ENCODE measurements at regions not wholly inside any gene's neighbourhood (a gene's known extent, or its start where the extent isn't known, plus 50 kb on each side); places are given as distances from the start of the nearest gene placed in this dataset.

- DNase-seq (ENCODE audit: low spot score) (no peak), ATAC-seq (ENCODE audit: low FRiP score) (no peak)
- TF ChIP-seq, protein P1, sequence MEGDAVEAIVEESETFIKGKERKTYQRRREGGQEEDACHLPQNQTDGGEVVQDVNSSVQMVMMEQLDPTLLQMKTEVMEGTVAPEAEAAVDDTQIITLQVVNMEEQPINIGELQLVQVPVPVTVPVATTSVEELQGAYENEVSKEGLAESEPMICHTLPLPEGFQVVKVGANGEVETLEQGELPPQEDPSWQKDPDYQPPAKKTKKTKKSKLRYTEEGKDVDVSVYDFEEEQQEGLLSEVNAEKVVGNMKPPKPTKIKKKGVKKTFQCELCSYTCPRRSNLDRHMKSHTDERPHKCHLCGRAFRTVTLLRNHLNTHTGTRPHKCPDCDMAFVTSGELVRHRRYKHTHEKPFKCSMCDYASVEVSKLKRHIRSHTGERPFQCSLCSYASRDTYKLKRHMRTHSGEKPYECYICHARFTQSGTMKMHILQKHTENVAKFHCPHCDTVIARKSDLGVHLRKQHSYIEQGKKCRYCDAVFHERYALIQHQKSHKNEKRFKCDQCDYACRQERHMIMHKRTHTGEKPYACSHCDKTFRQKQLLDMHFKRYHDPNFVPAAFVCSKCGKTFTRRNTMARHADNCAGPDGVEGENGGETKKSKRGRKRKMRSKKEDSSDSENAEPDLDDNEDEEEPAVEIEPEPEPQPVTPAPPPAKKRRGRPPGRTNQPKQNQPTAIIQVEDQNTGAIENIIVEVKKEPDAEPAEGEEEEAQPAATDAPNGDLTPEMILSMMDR (IDR thresholded peaks at IDR 0.05) = no peak
These were observed 266.7 kb downstream of the CDH26 start for GRCh38 chr20:60224914-60225313.

DNA sequence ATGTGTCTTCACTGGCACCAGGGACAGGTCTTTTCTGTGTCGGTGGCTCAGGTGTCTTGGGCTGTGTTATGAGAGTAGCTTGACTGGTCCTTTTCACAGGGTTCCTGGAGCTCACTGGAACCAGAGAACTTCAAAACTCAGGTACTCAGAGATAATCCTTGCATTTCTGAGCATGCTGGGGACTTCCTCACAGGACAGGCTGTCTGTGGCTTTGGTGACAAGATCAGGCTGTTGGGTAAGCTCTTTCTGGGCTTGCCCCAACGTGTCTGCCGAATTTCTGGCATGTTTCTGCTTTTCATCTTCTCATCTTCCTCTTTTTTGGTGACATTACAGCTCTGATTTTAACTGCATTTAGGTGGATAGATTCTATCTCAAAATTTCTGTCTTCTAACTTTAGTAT, 270.0 kb downstream of the CDH26 start:
- TF ChIP-seq, protein P1 (IDR thresholded peaks at IDR 0.05) = no peak
- ATAC-seq (ENCODE audit: low FRiP score) = no peak
- DNase-seq (ENCODE audit: low spot score) = no peak

DNA sequence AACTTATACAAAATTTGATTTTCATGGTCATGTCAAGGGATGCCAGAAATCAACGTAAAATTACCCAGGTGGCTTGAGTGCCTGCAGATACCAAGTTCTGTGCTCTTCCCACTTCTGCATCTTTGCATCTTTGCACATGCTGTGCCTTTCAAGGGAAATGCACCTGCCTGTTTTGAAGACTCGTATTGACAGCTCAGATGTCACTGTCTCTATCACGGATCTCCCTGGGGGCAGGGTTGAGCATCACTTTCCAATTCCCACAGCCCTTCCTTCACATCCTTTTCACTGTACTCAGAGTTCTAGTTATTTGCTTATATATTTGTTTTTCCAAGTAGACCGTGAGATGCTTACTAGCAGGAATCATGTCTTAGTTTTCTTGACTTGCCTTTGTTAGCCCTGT, 274.2 kb downstream of the CDH26 start:
- TF ChIP-seq, protein P1 (IDR thresholded peaks at IDR 0.05) = no peak
- no peak for DNase-seq (ENCODE audit: low spot score)
- ATAC-seq (ENCODE audit: low FRiP score) = no peak

DNA sequence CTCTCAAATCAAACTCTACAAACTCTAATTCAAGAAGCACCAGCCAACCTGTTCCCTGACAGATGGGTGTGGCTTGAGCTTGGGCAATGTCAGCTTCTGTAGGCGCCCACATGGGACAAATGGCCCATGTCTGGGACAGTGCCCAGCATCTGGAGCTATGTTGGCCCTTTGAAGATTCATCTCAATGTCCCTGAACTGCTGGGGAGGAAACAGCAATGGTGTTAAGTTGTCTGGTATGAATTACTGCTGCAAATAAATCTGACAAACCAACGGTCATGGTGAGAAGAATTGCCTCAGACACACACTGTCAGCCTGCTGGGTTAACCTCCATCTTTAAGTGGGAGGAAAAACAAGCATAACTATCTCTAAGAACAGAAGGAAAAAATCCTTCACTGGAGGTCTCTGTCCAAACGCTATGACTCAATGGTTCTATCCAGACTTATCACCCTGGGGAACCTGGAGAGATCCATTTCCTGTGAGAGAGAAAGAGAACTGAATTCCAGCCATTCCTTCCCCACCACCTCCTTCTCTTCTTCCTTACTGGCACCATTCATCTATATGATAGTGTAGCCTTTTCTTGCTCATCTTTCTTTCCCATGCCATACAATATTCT, 274.9 kb downstream of the CDH26 start:
- no peak for DNase-seq (ENCODE audit: low spot score)
- no peak for ATAC-seq (ENCODE audit: low FRiP score)
- TF ChIP-seq, protein P1 (IDR thresholded peaks at IDR 0.05) = no peak

- ATAC-seq (ENCODE audit: low FRiP score) (no peak), DNase-seq (ENCODE audit: low spot score) (no peak)
- TF ChIP-seq, protein P1 (IDR thresholded peaks at IDR 0.05) = no peak
These were observed 278.4 kb downstream of the CDH26 start for GRCh38 chr20:60236613-60237012.

GRCh38 chr20:60237981-60238380, 279.8 kb downstream of the CDH26 start:
- DNase-seq (ENCODE audit: low spot score) = no peak
- ATAC-seq (ENCODE audit: low FRiP score) = no peak
- TF ChIP-seq, protein P1 (IDR thresholded peaks at IDR 0.05) = no peak

DNA sequence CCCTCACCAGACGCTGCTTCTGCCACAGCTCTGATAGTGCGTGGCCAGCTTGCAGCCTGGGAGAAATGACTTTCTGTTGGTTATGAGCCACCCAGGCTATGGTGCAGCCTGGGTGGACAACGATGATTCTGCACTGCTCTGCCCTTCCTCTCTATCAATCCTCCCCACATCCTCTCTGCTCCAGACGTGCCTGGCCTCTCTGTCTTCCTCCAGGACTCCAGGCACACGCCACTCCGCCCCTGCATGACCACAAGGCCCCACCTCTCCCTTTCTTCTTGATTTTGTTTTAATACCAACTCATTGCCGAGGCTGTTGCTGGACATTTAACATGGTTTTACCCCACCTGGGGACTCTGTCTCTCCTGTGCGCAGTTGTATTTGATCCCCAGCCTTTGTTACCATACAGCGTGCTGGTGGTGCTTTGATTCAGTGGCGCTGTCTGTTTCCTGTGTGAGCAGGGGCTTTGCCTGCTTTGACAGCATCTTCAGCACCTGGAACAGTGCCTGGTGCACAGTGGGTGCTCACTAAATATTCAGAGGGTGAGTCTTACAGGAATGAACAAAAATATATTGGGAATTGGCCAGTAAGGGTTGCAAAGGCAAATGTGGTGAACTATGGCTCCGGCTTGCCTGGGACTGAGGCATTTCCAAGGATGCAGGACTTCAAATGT, 280.9 kb downstream of the CDH26 start:
- no peak for DNase-seq (ENCODE audit: low spot score)
- peak; percentile 32 for ATAC-seq (ENCODE audit: low FRiP score)
- TF ChIP-seq, protein P1 (IDR thresholded peaks at IDR 0.05) = no peak
